ENCODE measurements at regions not wholly inside any gene's neighbourhood (a gene's known extent, or its start where the extent isn't known, plus 50 kb on each side); places are given as distances from the start of the nearest gene placed in this dataset.

DNA sequence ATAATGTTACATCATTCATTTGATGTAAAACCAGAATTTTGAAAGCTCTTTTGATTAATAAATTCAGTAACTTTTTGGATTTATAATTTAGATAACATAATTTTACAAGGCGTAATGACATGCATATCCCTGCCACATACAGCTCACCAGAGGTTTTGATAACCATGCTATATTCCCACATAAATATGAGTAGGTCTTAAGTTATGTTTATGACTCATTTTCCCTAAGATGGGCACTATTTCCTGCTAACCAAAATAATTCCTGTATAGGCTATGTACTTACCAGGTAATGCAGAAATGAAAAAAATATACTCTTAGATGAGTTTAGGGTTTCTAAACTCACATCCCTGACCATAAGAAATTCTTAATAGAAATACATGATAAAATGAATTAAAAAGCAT, 93.9 kb upstream of the EDIL3 start:
- TF ChIP-seq CTCF (IDR thresholded peaks at IDR 0.05) (no peak), POLR2A (IDR thresholded peaks at IDR 0.05) (no peak)

All from heart left ventricle (tissue), 13 donors.